ENCODE measurements at regions not wholly inside any gene's neighbourhood (a gene's known extent, or its start where the extent isn't known, plus 50 kb on each side); places are given as distances from the start of the nearest gene placed in this dataset.

DNA sequence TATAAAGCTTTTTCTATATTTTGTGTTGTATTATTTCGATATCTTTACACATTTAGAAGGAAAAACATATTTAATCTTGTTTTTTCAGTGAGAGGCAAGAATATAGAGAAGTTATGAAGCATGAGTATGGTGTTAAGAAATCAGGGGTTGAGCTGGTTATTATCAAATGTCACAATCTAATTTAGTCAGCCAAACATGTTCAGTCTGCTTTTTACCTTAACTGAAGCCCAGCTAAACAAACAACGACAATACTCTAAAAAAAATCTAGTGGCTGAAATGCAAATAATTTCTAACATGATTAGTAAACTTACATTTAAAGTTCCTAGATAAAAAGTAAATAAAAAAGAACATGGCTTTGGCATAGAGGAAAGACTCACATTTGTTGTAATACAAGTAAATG lies 433.8 kb upstream of the NRSN1 start:
- TF ChIP-seq ZFX (IDR thresholded peaks at IDR 0.05) = no peak
- TF ChIP-seq, protein P1, sequence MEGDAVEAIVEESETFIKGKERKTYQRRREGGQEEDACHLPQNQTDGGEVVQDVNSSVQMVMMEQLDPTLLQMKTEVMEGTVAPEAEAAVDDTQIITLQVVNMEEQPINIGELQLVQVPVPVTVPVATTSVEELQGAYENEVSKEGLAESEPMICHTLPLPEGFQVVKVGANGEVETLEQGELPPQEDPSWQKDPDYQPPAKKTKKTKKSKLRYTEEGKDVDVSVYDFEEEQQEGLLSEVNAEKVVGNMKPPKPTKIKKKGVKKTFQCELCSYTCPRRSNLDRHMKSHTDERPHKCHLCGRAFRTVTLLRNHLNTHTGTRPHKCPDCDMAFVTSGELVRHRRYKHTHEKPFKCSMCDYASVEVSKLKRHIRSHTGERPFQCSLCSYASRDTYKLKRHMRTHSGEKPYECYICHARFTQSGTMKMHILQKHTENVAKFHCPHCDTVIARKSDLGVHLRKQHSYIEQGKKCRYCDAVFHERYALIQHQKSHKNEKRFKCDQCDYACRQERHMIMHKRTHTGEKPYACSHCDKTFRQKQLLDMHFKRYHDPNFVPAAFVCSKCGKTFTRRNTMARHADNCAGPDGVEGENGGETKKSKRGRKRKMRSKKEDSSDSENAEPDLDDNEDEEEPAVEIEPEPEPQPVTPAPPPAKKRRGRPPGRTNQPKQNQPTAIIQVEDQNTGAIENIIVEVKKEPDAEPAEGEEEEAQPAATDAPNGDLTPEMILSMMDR (conservative IDR thresholded peaks at IDR 0.05) = no peak
- no peak overlapping the region for H3K27ac ChIP-seq

DNA sequence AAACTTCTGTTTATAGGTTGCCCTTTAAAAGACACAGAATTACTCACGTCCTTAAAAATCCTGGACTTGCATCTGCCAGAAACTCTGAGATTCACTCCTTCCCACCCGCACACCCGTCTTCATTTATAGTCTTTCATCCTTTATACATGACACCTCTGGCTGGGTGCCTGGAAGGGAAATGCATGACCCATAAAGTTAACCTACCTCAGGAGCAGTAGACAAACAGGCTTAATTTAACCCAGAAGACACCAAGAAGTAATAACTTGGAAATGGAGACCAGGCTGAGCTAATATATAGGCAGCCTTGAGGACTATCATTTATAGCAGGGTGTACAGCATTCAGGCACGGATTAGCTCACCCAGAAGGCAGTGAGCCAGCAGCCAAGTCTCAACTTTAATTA lies 429.0 kb upstream of the NRSN1 start:
- TF ChIP-seq, protein P1 (conservative IDR thresholded peaks at IDR 0.05) = no peak
- TF ChIP-seq ZFX (IDR thresholded peaks at IDR 0.05) = no peak
- H3K27ac ChIP-seq = peak overlapping the region; percentile 59; the same call in 1 of the 2 replicates

DNA sequence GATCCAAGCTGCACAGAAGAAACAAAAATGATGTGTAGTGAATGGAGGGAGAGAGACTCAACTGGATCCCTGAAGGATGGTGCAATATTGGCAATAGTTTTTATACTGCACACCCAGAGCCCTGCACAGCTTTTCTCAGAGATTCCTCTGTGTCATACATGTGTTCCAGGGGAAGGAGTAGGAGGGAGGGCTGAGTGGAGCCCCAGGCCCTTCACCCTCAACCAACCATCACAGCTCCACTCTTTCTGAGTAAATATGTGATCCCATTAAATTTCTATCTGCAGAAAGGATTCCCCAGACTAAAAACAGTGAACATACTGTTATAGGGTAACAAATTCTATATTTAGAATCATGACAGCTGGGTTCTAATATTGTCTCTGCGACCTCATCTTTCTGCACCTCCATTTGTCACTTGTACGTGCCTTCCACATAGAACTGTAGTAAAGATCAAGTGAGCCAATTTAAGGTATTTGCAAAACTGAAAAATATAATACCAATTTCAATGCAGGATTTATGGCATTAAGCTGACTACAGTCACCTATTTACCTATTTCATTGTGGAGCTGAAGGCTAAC lies 421.4 kb upstream of the NRSN1 start:
- no peak overlapping the region for H3K27ac ChIP-seq
- TF ChIP-seq ZFX (IDR thresholded peaks at IDR 0.05) = no peak
- TF ChIP-seq, protein P1 (conservative IDR thresholded peaks at IDR 0.05) = no peak

DNA sequence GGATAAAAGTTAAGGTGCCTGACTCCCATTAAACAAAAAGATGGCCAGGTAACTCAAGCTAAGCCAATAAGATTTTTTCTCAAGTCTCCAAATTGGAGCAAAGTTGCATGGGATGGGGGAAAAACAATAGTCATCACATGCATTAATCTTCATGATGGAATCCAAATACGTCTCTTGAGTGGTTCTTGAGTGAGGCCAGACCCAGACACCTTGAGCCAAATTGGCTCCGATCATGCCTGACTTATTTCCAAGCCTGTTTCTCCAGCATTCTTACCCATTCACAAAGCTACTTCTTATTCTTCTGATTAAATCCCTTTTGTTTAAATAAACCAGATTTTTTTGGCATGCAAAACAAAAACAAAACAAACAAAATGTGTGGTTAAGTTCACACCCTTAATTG lies 420.3 kb upstream of the NRSN1 start:
- TF ChIP-seq, protein P1 (conservative IDR thresholded peaks at IDR 0.05) = no peak
- no peak for TF ChIP-seq ZFX (IDR thresholded peaks at IDR 0.05)
- H3K27ac ChIP-seq = no peak overlapping the region

DNA sequence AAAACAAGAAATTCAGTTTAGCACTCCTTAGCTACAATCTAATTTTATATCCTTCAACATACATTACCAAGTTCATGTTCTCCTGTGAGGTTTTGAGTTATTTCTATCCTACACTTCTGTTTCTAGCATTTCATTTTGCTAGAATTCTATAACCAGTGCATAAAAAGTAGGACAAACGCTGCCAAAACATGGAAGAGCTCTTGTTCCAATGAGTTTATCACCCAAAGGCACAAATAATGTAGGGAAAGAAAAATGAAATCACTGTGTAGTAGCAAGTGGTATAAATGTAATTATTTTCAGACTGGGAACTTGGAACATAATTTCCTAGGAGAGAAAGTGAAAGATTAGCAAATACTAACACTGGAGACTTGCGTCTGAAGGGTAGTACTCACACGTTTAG lies 413.3 kb upstream of the NRSN1 start:
- no peak overlapping the region for H3K27ac ChIP-seq
- TF ChIP-seq, protein P1 (conservative IDR thresholded peaks at IDR 0.05) = no peak
- TF ChIP-seq ZFX (IDR thresholded peaks at IDR 0.05) = no peak

DNA sequence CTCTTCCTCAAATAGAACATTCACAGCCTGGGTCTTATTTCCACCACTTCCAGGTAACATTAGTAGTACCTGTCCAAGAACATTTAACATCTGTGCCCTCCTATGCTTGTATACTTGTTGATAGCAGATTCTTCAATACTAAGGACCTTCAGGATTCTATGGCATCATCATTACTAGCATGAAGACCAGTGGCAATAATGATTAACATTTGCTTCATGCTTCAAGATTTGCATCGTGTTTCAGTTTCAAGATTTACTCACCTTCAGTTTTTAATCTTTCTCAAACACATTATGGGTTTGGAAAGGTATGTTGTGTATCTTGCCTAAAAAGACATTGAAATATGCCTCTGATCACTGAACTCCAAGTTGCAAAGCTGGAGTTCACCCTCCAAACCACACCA lies 412.8 kb upstream of the NRSN1 start:
- TF ChIP-seq, protein P1 (conservative IDR thresholded peaks at IDR 0.05) = no peak
- TF ChIP-seq ZFX (IDR thresholded peaks at IDR 0.05) = no peak
- no peak overlapping the region for H3K27ac ChIP-seq

DNA sequence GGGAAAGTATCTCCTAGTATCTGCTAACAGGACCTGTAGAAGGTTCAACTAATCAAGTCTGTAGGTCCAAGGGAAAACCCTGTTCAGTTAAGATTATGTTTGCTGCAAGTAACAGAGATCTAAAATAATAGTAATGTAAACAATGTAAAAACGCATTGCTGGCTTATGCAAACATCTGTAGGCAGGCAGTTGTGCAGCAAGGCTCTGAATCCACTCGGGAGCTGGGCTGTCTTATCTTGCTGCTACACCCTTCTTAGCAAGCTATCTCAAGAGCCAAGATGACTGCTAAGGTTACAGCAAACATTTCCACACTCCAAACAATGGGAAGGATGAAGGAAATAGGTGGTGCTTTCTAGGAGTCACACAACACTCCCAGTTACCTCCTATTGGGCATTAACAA lies 397.3 kb upstream of the NRSN1 start:
- TF ChIP-seq ZFX (IDR thresholded peaks at IDR 0.05) = no peak
- TF ChIP-seq, protein P1 (conservative IDR thresholded peaks at IDR 0.05) = no peak

More for the DNA sequence above, 397.3 kb upstream of the NRSN1 start:
- H3K27ac ChIP-seq = peak overlapping the region; percentile 43; the same call in 1 of the 2 replicates
